ENCODE measurements at regions not wholly inside any gene's neighbourhood (a gene's known extent, or its start where the extent isn't known, plus 50 kb on each side); places are given as distances from the start of the nearest gene placed in this dataset.

- WGBS, 2 donors, result 73 to 76% methylated on average over 12 of the region's 12 CpGs
- H3K27ac ChIP-seq, result no peak overlapping the region
- TF ChIP-seq POLR2AphosphoS5 (IDR thresholded peaks at IDR 0.05), result no peak
- TF ChIP-seq, protein P1, sequence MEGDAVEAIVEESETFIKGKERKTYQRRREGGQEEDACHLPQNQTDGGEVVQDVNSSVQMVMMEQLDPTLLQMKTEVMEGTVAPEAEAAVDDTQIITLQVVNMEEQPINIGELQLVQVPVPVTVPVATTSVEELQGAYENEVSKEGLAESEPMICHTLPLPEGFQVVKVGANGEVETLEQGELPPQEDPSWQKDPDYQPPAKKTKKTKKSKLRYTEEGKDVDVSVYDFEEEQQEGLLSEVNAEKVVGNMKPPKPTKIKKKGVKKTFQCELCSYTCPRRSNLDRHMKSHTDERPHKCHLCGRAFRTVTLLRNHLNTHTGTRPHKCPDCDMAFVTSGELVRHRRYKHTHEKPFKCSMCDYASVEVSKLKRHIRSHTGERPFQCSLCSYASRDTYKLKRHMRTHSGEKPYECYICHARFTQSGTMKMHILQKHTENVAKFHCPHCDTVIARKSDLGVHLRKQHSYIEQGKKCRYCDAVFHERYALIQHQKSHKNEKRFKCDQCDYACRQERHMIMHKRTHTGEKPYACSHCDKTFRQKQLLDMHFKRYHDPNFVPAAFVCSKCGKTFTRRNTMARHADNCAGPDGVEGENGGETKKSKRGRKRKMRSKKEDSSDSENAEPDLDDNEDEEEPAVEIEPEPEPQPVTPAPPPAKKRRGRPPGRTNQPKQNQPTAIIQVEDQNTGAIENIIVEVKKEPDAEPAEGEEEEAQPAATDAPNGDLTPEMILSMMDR (IDR thresholded peaks at IDR 0.05), result no peak
- H3K27me3 ChIP-seq, result peaks cover 0 to 40% (median 0%) of the 10 kb centered on the region in 3 donors
- no peaks in the 10 kb centered on the region for H3K9me3 ChIP-seq
- intact Hi-C loops (cut with DNase I), result no loop called here
- no peaks in the 10 kb centered on the region for H3K36me3 ChIP-seq
- DNase-seq, result no peak
- H3K4me1 ChIP-seq, result peaks cover 0 to 9% (median 8%) of the 10 kb centered on the region in 4 donors
- H3K4me3 ChIP-seq, result no peak overlapping the region
Observed at GRCh38 chr18:77896586-77897252, 647.1 kb downstream of the GALR1 start.

DNA sequence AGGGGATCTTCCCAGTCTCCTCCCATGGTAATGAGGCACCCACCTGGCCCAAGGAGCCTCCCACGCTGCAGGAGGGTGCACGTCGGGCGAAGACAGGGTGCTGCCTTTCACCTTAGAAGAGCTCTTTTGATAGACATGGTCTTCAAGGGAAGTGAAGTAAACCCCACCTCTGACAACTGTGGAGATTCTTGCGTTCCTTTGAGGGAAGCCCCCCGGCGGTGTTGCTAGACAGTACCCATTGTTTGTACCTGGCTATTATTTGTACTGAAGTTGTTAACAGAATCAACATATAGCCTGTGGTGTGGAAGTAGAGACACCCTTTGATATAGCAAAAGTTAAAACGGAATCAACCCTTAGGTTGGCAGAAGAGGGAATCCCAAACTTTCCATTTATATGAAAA is 648.0 kb downstream of the GALR1 start:
- WGBS, 2 donors, result 61 to 67% methylated on average over 8 of the region's 8 CpGs
- Histone ChIP-seq H3K27me3 (peaks cover 0 to 40% (median 0%) of the 10 kb centered on the region in 3 donors), H3K36me3 (no peaks in the 10 kb centered on the region), H3K27ac (no peak overlapping the region), H3K4me3 (no peak overlapping the region), H3K9me3 (no peaks in the 10 kb centered on the region), H3K4me1 (peaks cover 0 to 9% (median 8%) of the 10 kb centered on the region in 4 donors)
- DNase-seq, result no peak
- TF ChIP-seq POLR2A (IDR thresholded peaks at IDR 0.05) (no peak), EP300 (IDR thresholded peaks at IDR 0.05) (no peak), POLR2AphosphoS5 (IDR thresholded peaks at IDR 0.05) (no peak)
- TF ChIP-seq, protein P1 (IDR thresholded peaks at IDR 0.05), result no peak
- intact Hi-C loops (cut with DNase I), result no loop called here

- WGBS, 2 donors, result 6% methylated on average over 64 of the region's 64 CpGs
- peak overlapping the region in 3 of 4 donors; percentile 11 to 32 (median 30) for H3K4me3 ChIP-seq
- H3K4me1 ChIP-seq, result peaks cover 0 to 9% (median 8%) of the 10 kb centered on the region in 4 donors
- no peak overlapping the region for H3K27ac ChIP-seq
- peaks cover 0 to 26% (median 0%) of the 10 kb centered on the region in 3 donors for H3K27me3 ChIP-seq
- intact Hi-C loops (cut with DNase I), result loop anchor here (5.0 to 10.0 kb wide), 2 partner anchors 1085 to 1347 kb away; no protein-coding TSS in a partner anchor
- TF ChIP-seq POLR2A (IDR thresholded peaks at IDR 0.05) (no peak), EP300 (IDR thresholded peaks at IDR 0.05) (no peak), POLR2AphosphoS5 (IDR thresholded peaks at IDR 0.05) (no peak)
- TF ChIP-seq, protein P1 (IDR thresholded peaks at IDR 0.05), result peak; percentile 28 to 72 (median 52)
- no peak for DNase-seq
- no peaks in the 10 kb centered on the region for H3K36me3 ChIP-seq
- H3K9me3 ChIP-seq, result no peaks in the 10 kb centered on the region
Observed at GRCh38 chr18:77899972-77900754, 650.5 kb downstream of the GALR1 start.

GRCh38 chr18:77905011-77905410 is 655.4 kb downstream of the GALR1 start:
- no peak for DNase-seq
- Histone ChIP-seq H3K27me3 (no peaks in the 10 kb centered on the region), H3K4me1 (peaks cover 0 to 5% (median 4%) of the 10 kb centered on the region in 4 donors), H3K9me3 (no peaks in the 10 kb centered on the region), H3K36me3 (no peaks in the 10 kb centered on the region), H3K4me3 (no peak overlapping the region), H3K27ac (no peak overlapping the region)
- 88 to 89% methylated on average over 13 of the region's 13 CpGs for WGBS, 2 donors
- no peak for TF ChIP-seq POLR2A (IDR thresholded peaks at IDR 0.05)
- TF ChIP-seq EP300 (IDR thresholded peaks at IDR 0.05), result no peak
- intact Hi-C loops (cut with DNase I), result loop anchor here (10.0 kb wide), 1 partner anchor 1080 kb away; no protein-coding TSS in a partner anchor

DNA sequence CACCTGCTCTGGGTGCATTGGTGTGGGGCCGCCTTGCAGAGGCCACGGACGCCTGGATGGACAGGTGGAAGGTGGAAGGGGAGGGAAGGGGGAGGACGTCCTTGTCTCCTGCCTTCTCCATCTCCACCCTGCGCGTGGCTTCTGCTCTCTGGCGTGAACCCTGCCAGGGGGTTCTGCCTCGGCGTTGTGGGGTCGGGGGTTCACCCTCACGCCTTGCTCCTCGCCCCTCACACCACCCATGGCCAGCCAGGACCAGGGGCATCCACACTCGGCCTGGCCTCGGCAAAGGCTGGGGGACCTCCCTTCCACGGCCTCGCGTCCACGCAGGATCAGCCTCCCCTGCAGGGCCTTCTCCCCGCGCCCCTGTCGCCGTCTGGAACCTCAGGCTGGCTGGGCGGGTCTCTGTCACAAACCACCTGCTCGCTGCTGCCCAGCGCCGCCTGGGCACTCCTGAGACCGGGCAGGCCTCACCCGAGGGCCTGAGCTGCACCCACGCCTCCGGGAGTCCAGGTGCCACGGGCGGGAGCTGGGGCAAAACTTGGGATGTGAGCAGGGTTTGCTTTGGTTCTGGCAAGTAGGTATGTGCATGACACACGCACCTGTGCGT is 655.9 kb downstream of the GALR1 start:
- Histone ChIP-seq H3K4me3 (no peak overlapping the region), H3K36me3 (no peaks in the 10 kb centered on the region), H3K27ac (no peak overlapping the region), H3K4me1 (peaks cover 0 to under 1% (median under 1%) of the 10 kb centered on the region in 4 donors), H3K27me3 (peaks cover 0 to 3% (median 0%) of the 10 kb centered on the region in 3 donors), H3K9me3 (no peaks in the 10 kb centered on the region)
- intact Hi-C loops (cut with DNase I), result loop anchor here (10.0 kb wide), 1 partner anchor 1079 kb away; no protein-coding TSS in a partner anchor
- TF ChIP-seq, protein P1 (IDR thresholded peaks at IDR 0.05), result no peak
- no peak for TF ChIP-seq POLR2AphosphoS5 (IDR thresholded peaks at IDR 0.05)
- TF ChIP-seq EP300 (IDR thresholded peaks at IDR 0.05), result no peak
- no peak for TF ChIP-seq POLR2A (IDR thresholded peaks at IDR 0.05)
- WGBS, 2 donors, result 87 to 91% methylated on average over 34 of the region's 34 CpGs
- no peak for DNase-seq

Data from sigmoid colon (tissue), 6 donors.